Motor neuron (in vitro differentiated cells): ENCODE measurements at regions not wholly inside any gene's neighbourhood (a gene's known extent, or its start where the extent isn't known, plus 50 kb on each side); places are given as distances from the start of the nearest gene placed in this dataset.
A peak's percentile ranks its signal among the peaks of the same experiment; 100 is the strongest.

ENCODE experiments used
- ATAC-seq, 8 experiments: fragments of 200-7000 bp; cut with Tn5 transposase; replicated peaks in 6 of 8; 2 replicates each; pipeline ENCODE4 v1.8.0; 2021; ENCODE audit warnings: mild to moderate bottlenecking in 8 of 8, moderate library complexity in 8 of 8
- H3K27ac ChIP-seq, 2 donors: fragments of 250-450 bp; sonication (Bioruptor Pico); 2 replicates each; pipeline ENCODE4 v1.9.0; 2021; ENCODE audit warnings: antibody characterized with exemption in 2 of 2, mild to moderate bottlenecking in 2 of 2, moderate library complexity in 1 of 2
- H3K4me1 ChIP-seq, 2 donors: fragments of 250-450 bp; sonication (Bioruptor Pico); replicated peaks in 1 of 2; 2 replicates each; pipeline ENCODE4 v1.6.1; 2021; ENCODE audit warnings: antibody characterized with exemption in 2 of 2, mild to moderate bottlenecking in 2 of 2, moderate library complexity in 1 of 2
- H3K4me3 ChIP-seq, 5 donors: fragments of 250-450 bp; sonication (Bioruptor Pico); 2 replicates each; pipeline ENCODE4 v1.9.0; 2021; ENCODE audit warnings: antibody characterized with exemption in 5 of 5, mild to moderate bottlenecking in 5 of 5, moderate library complexity in 4 of 5
- WGBS, 10 experiments: fragments of 450-650 bp; shearing (Covaris generic); methylation state at CpG; one replicate each; pipeline ENCODE4 v1.0.0; 2022; 5-methylcytosine and 5-hydroxymethylcytosine counted together
- in situ Hi-C, 9 experiments: fragments of 400-800 bp; cut with MboI; loops; one replicate each; pipeline ENCODE4 v1.15.0; 2021; ENCODE audit warnings: low sequenced_read_pairs in 9 of 9, low pct_unique_long_range_greater_than_20kb in 2 of 9; ENCODE audit not compliant: unreplicated experiment in 9 of 9

DNA sequence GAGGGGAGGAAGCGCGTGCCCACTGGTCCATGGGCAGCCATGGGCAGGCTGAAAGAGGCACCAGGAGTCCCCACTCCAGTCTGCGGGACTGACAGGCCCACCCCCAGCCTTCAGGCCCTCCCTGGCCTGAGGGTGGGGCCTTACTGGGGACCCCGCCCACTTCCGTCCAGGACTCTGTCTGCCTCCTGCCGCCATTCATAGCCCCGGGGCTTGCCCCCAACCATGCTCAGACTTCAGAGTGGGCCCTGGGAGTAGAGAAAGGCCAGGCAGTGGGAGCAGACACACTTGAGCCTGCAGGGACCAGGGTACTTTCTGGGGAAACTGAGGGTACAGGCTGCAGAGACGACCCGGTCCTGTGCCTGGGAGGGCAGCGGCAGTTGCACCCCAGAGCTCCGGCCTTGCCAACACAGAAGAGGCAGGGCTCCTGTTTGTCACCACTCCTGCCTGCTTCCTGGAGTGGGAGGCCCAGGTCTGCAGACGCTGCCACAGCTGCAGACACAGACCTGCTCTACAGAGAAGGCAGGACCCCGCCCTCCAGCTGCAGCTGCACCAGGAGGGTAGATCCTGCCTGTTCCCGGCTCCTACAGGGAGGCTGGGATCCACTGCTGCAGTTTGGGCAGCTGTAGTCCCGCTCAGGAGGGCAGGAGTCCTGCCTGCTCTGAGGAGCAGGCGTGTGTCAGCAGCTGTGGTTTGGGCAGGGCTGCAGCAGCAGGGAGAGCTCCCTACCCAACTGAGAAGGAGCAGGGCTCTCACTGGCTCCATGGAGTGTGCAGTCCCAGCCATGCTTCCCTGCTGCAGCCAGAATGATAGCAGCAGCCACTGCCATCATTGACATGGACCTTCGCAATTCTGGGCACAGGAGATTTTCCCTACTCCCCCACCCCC lies 387.9 kb upstream of the ANO3 start:
- Histone ChIP-seq H3K4me3 (no peak overlapping the region), H3K27ac (no peak overlapping the region), H3K4me1 (no peaks in the 10 kb centered on the region)
- ATAC-seq: peak in 3 of 8 experiments; percentile 40 to 95 (median 62)
- WGBS, 10 experiments: 0 to 100% (median 90%) methylated on average over 2 to 4 of the region's 17 CpGs; no CpG with 5 or more reads in 7 of the 10 experiments
- in situ Hi-C loops: no loop called here

- no peak for ATAC-seq
- no peak overlapping the region for H3K4me3 ChIP-seq
- no peaks in the 10 kb centered on the region for H3K4me1 ChIP-seq
- H3K27ac ChIP-seq: no peak overlapping the region
- in situ Hi-C loops: no loop called here
- WGBS, 10 experiments: 0 to 100% (median 74%) methylated on average over 1 to 2 of the region's 2 CpGs
Measured at GRCh38 chr11:25949918-25950317, 382.0 kb upstream of the ANO3 start.

- no peak overlapping the region for H3K27ac ChIP-seq
- WGBS, 10 experiments: 24 to 70% (median 46%) methylated on average over 1 to 3 of the region's 3 CpGs; no CpG with 5 or more reads in 2 of the 10 experiments
- ATAC-seq: no peak
- no peak overlapping the region for H3K4me3 ChIP-seq
- in situ Hi-C loops: no loop called here
- H3K4me1 ChIP-seq: no peaks in the 10 kb centered on the region
Measured at GRCh38 chr11:25953006-25953405, 378.9 kb upstream of the ANO3 start.

- Histone ChIP-seq H3K4me3 (no peak overlapping the region), H3K4me1 (no peaks in the 10 kb centered on the region), H3K27ac (no peak overlapping the region)
- WGBS, 10 experiments: 40 to 100% (median 73%) methylated on average over 1 to 4 of the region's 4 CpGs; no CpG with 5 or more reads in 1 of the 10 experiments
- ATAC-seq: no peak
- in situ Hi-C loops: no loop called here
Measured at GRCh38 chr11:25958045-25958444, 373.9 kb upstream of the ANO3 start.

- 15 to 100% (median 77%) methylated on average over 1 to 4 of the region's 4 CpGs for WGBS, 10 experiments
- H3K4me3 ChIP-seq: no peak overlapping the region
- peak in 1 of 8 experiments; percentile 58 for ATAC-seq
- in situ Hi-C loops: no loop called here
- no peak overlapping the region for H3K27ac ChIP-seq
- no peaks in the 10 kb centered on the region for H3K4me1 ChIP-seq
Measured at GRCh38 chr11:25961539-25961938, 370.4 kb upstream of the ANO3 start.

DNA sequence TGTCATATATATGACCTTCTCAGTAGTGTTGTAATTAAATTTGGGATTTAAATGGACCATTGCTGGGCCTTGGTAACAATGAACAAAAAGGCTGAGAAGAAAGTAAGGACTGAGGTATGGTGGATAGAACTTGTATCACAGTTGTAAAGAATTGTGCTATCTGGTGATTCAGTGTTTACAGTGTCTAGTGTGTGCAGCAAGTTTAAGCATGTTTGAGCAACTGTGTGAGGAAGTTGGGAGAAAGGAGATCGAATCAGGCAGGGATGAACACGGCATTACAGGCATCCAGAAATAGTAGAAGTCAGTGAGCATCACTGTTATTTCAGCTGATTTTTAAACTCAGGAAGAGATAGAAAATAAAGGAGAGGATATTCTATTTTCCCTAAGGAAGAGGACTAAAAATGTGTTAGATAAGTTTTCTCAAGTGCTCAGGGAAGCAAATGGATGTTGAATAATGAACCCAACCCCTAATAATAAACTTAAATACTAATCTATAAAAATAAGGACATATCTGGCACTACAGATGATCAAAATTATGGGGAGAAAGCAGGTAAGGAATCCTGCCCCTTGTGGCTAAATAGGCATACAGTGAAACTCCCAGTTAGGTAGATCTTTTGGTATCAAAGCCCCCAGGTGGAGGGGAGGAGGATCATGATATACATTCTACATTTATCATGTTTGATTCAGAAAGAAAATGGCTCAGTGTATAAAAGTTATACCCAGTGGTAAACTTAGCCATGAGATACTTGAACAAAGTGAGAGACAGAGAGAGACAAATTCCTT lies 361.0 kb upstream of the ANO3 start:
- in situ Hi-C loops: no loop called here
- Histone ChIP-seq H3K4me3 (no peak overlapping the region), H3K27ac (no peak overlapping the region), H3K4me1 (no peaks in the 10 kb centered on the region)
- ATAC-seq: no peak
- WGBS, 10 experiments: 55 to 100% (median 88%) methylated on average over 1 to 2 of the region's 2 CpGs; no CpG with 5 or more reads in 1 of the 10 experiments

- 20 to 100% (median 69%) methylated on average over 1 to 4 of the region's 4 CpGs; no CpG with 5 or more reads in 1 of the 10 experiments for WGBS, 10 experiments
- no peak overlapping the region for H3K27ac ChIP-seq
- H3K4me3 ChIP-seq: no peak overlapping the region
- no peak for ATAC-seq
- in situ Hi-C loops: loop anchor here in 5 of 9 experiments (10.0 to 25.0 kb wide), 6 partner anchors 145 to 307 kb away; no protein-coding TSS in a partner anchor
- H3K4me1 ChIP-seq: no peaks in the 10 kb centered on the region
Measured at GRCh38 chr11:25980091-25980490, 351.8 kb upstream of the ANO3 start.

DNA sequence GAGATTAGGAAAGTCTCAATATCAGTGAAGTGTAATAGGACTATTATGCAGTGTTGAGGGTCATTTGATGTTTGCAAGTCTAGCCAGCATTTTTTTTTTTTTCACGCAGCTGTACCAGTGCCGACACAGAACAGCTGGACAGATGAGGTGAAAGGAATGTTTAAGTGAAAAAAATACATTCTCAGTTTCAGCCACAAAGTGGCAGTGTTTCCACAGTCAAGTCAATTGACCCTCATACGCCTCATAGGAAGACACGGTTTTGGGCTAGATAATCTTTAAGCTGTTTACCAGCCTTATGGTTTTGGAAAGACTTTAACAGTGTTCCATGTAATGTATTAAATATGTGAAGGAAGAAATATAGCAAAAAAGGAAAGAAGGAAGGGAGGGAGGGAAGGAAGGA lies 349.9 kb upstream of the ANO3 start:
- ATAC-seq: peak; percentile 32 to 88 (median 50)
- in situ Hi-C loops: loop anchor here in 5 of 9 experiments (10.0 to 25.0 kb wide), 6 partner anchors 143 to 305 kb away; no protein-coding TSS in a partner anchor
- WGBS, 10 experiments: 0 to 33% (median 19%) methylated on average over 2 to 4 of the region's 4 CpGs; no CpG with 5 or more reads in 2 of the 10 experiments
- H3K4me1 ChIP-seq: no peaks in the 10 kb centered on the region
- H3K27ac ChIP-seq: no peak overlapping the region
- H3K4me3 ChIP-seq: no peak overlapping the region

DNA sequence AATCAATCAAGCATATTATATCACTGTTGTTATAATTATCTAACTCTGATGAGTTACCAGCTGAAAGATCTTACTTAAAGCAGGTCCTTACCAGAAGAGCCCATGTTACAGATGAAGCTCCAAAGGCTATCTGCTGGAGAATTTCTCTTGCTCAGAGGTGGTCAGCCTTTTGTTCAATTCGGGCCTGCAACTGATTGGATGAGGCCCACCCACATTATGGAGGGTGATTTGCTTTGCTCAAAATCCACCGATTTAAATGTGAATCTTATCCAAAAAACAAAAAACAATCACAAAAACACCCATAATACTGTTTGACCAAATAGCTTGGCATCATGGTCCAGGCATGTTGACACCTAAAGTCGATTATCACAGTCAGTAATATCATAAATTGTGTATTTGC lies 348.6 kb upstream of the ANO3 start:
- 40 to 100% (median 92%) methylated on average over 1 to 3 of the region's 3 CpGs; no CpG with 5 or more reads in 2 of the 10 experiments for WGBS, 10 experiments
- ATAC-seq: no peak
- no peak overlapping the region for H3K4me3 ChIP-seq
- H3K27ac ChIP-seq: no peak overlapping the region
- in situ Hi-C loops: loop anchor here in 5 of 9 experiments (10.0 to 25.0 kb wide), 6 partner anchors 142 to 304 kb away; no protein-coding TSS in a partner anchor
- H3K4me1 ChIP-seq: no peaks in the 10 kb centered on the region

- no peak for ATAC-seq
- Histone ChIP-seq H3K4me1 (no peaks in the 10 kb centered on the region), H3K27ac (no peak overlapping the region), H3K4me3 (no peak overlapping the region)
- in situ Hi-C loops: loop anchor here in 5 of 9 experiments (10.0 to 25.0 kb wide), 6 partner anchors 137 to 299 kb away; no protein-coding TSS in a partner anchor
- 0 to 89% (median 40%) methylated on average over 1 to 2 of the region's 2 CpGs; no CpG with 5 or more reads in 3 of the 10 experiments for WGBS, 10 experiments
Measured at GRCh38 chr11:25988178-25988577, 343.8 kb upstream of the ANO3 start.

- H3K4me1 ChIP-seq: no peaks in the 10 kb centered on the region
- no peak overlapping the region for H3K4me3 ChIP-seq
- ATAC-seq: no peak
- 40 to 100% (median 91%) methylated on average over 1 to 3 of the region's 3 CpGs for WGBS, 10 experiments
- in situ Hi-C loops: loop anchor here in 4 of 9 experiments (25.0 kb wide), 3 partner anchors 222 to 297 kb away; no protein-coding TSS in a partner anchor
- H3K27ac ChIP-seq: no peak overlapping the region
Measured at GRCh38 chr11:25990406-25990805, 341.5 kb upstream of the ANO3 start.

DNA sequence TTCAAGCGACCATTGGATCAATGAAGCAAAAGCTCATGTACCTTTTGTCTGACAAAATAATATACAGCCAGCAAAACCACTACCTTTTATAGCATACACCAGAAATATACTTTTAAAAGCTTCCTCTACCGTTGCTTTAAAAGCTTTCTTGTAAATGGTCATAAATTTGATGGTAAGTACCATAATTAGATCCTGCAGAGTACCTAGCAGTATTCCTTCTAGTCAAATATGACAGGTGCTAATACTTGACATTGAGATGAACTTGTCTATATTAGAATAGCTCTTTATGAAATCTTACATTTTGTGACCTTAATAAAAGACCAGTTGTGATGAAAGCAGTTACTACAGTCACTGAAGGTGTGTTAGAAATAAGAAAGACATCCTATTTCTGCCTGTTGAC lies 340.5 kb upstream of the ANO3 start:
- WGBS, 10 experiments: 32 to 100% (median 58%) methylated on average over 1 to 2 of the region's 2 CpGs; no CpG with 5 or more reads in 4 of the 10 experiments
- no peak for ATAC-seq
- in situ Hi-C loops: loop anchor here in 4 of 9 experiments (25.0 kb wide), 3 partner anchors 221 to 296 kb away; no protein-coding TSS in a partner anchor
- no peaks in the 10 kb centered on the region for H3K4me1 ChIP-seq
- no peak overlapping the region for H3K27ac ChIP-seq
- H3K4me3 ChIP-seq: no peak overlapping the region
